Kidney (tissue), 13 donors: ENCODE measurements at regions not wholly inside any gene's neighbourhood (a gene's known extent, or its start where the extent isn't known, plus 50 kb on each side); places are given as distances from the start of the nearest gene placed in this dataset.

Experiments
- DNase-seq, 5 donors: peaks; one replicate each; pipeline ENCODE4 v3.0.0-alpha.2; 2013 to 2020
- FAIRE-seq: peaks from 2 replicates; lab custom pipeline; 2012; peaks lifted over from hg19 to GRCh38; lab: Jason Lieb, UNC
- H3K27ac ChIP-seq, 2 donors: one replicate each; pipeline ENCODE4 v1.7.0; 2013; ENCODE audit warnings: low read depth in 2 of 2, low read length in 2 of 2, inconsistent platforms in 1 of 2
- H3K27me3 ChIP-seq: one replicate; pipeline ENCODE4 v1.7.1; 2013; ENCODE audit warnings: low read length, inconsistent platforms; ENCODE audit not compliant: control insufficient read depth, insufficient read depth
- H3K36me3 ChIP-seq, 3 donors: one replicate each; pipeline versions ENCODE4 v1.7.0 to v1.7.1; 2013; ENCODE audit warnings: low read length in 3 of 3, control low read depth in 1 of 3, inconsistent platforms in 1 of 3; ENCODE audit not compliant: insufficient read depth in 3 of 3, control insufficient read depth in 2 of 3
- H3K4me1 ChIP-seq, 3 donors: one replicate each; pipeline versions ENCODE4 v1.7.0 to v1.7.1; 2013; ENCODE audit warnings: low read length in 3 of 3, inconsistent platforms in 1 of 3, low read depth in 1 of 3; ENCODE audit not compliant: control insufficient read depth in 2 of 3, insufficient read depth in 2 of 3
- H3K4me3 ChIP-seq, 3 donors: one replicate each; pipeline versions ENCODE4 v1.7.0 to v1.8.1; 2013; ENCODE audit warnings: low read length in 3 of 3, control low read depth in 1 of 3, inconsistent platforms in 1 of 3
- H3K9ac ChIP-seq, 3 donors: one replicate each; pipeline versions ENCODE4 v1.7.0 to v1.7.1; 2013; ENCODE audit warnings: low read length in 3 of 3, control low read depth in 1 of 3, inconsistent platforms in 1 of 3
- H3K9me3 ChIP-seq, 3 donors: one replicate each; pipeline versions ENCODE4 v1.7.0 to v1.7.1; 2013; ENCODE audit warnings: low read length in 3 of 3, control low read depth in 1 of 3, inconsistent platforms in 1 of 3; ENCODE audit not compliant: control insufficient read depth in 2 of 3, insufficient read depth in 1 of 3
- intact Hi-C: fragments of 100-400 bp; cut with DNase I; formaldehyde crosslinking; loops from one replicate; pipeline ENCODE4 v1.11.1; 2022
- TF ChIP-seq, protein P1 (sequence below): IDR thresholded peaks from 3 replicates; pipeline ENCODE4 v1.5.1; 2012; ENCODE audit warnings: mild to moderate bottlenecking, moderate library complexity, borderline replicate concordance; ENCODE audit not compliant: insufficient read depth; ENCODE audit errors: extremely low read depth
- donor health status: control.
- donor health status: control.
- donor health status: control.
- donor health status: control.
- donor health status: control.
- donor health status: DM: yes; HTN: yes; CAD: no.
- donor health status: Normal renal cell carcinoma (clear cell type).

DNA sequence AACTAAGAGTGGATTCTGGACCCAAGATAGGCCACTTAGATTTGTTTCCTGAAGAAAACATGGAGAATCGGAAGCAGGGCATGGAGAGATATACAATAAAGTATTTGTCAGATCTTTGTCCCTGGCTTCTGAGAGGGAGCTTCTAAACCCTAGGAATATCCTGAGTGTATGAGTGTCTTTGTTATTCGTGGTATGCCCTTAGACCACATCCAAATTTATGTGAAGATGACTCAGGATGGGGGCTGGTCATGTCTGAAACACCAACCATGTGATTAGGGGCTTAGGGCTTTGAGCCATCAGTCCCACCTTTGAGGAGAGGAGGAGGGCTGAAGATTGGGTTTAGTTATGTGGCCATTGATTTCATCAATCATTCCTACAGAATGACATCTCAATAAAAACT, 69.7 kb upstream of the PLPP4 start:
- intact Hi-C loops, result no loop called here
- Histone ChIP-seq H3K4me1 (no peaks in the 10 kb centered on the region), H3K9ac (no peak overlapping the region), H3K4me3 (no peak overlapping the region), H3K27me3 (no peaks in the 10 kb centered on the region), H3K9me3 (no peaks in the 10 kb centered on the region), H3K36me3 (no peaks in the 10 kb centered on the region), H3K27ac (no peak overlapping the region)
- TF ChIP-seq, protein P1, sequence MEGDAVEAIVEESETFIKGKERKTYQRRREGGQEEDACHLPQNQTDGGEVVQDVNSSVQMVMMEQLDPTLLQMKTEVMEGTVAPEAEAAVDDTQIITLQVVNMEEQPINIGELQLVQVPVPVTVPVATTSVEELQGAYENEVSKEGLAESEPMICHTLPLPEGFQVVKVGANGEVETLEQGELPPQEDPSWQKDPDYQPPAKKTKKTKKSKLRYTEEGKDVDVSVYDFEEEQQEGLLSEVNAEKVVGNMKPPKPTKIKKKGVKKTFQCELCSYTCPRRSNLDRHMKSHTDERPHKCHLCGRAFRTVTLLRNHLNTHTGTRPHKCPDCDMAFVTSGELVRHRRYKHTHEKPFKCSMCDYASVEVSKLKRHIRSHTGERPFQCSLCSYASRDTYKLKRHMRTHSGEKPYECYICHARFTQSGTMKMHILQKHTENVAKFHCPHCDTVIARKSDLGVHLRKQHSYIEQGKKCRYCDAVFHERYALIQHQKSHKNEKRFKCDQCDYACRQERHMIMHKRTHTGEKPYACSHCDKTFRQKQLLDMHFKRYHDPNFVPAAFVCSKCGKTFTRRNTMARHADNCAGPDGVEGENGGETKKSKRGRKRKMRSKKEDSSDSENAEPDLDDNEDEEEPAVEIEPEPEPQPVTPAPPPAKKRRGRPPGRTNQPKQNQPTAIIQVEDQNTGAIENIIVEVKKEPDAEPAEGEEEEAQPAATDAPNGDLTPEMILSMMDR, result no peak
- FAIRE-seq (no peak), DNase-seq (no peak)

DNA sequence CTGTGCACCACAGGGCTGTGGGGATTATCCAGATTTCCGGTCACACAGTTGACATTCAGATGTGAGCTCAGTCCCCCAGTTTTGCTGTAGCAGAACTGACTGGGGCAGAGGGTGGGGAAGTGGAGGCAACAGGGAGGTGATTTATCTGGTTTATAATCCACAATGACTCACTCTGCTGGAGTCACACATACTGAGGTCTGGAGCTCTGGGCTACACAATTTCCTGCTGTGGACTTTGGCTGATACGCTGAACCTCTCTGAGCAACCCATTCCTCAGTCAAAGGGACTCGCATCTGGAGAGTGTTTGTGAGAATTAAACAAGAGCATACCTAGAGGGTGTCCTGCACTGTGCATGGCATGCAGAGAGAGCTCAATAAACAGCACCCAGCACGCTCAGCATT, 64.8 kb upstream of the PLPP4 start:
- Histone ChIP-seq H3K9ac (no peak overlapping the region), H3K27me3 (no peaks in the 10 kb centered on the region), H3K4me1 (peaks cover 0 to 5% (median 0%) of the 10 kb centered on the region in 3 donors), H3K27ac (no peak overlapping the region), H3K36me3 (no peaks in the 10 kb centered on the region), H3K4me3 (no peak overlapping the region), H3K9me3 (no peaks in the 10 kb centered on the region)
- DNase-seq, result no peak
- FAIRE-seq, result no peak
- TF ChIP-seq, protein P1, result no peak
- intact Hi-C loops, result no loop called here

DNA sequence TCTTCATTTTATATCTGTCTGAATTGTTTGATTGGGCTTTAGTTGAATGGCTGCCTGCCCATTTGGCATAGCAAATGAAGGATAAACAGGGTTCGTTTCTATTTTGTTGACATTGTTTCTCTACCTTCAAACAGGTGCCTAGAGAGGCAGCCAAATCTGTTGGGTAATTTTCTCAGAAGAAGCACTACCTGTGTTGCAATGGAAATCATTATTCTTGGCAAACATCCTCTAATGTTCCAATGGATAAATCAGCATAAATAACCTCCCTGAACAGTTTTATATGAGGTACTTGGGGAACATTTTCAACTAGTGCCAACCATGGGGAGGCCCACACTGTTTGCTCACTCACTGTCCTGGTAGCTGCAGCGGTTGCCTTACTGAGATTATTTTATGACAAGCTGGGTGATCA, 64.4 kb upstream of the PLPP4 start:
- Histone ChIP-seq H3K9me3 (no peaks in the 10 kb centered on the region), H3K27ac (no peak overlapping the region), H3K9ac (no peak overlapping the region), H3K27me3 (no peaks in the 10 kb centered on the region), H3K4me3 (no peak overlapping the region), H3K36me3 (no peaks in the 10 kb centered on the region), H3K4me1 (peaks cover 0 to 5% (median 0%) of the 10 kb centered on the region in 3 donors)
- DNase-seq, result no peak
- FAIRE-seq, result no peak
- intact Hi-C loops, result no loop called here
- TF ChIP-seq, protein P1, result no peak

DNA sequence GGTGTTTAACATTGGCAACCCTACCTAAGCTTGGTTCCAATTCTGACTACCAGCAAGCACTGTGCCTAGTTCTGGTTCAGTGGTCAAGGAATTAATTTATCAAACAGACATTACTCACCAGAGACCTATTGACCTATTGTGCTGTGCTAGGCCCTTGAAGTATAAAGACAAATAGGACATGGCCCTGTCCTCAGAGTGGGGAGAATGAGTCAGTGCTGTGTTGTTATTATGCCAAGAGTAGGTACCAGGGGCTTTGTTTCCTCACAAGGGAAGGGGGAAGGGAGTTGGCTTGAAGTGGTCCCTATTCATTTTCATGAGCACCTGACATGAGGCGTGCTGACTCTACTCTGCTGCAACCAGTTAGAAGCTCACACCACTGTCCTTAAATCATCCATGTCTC, 62.6 kb upstream of the PLPP4 start:
- DNase-seq (no peak), FAIRE-seq (no peak)
- Histone ChIP-seq H3K4me3 (no peak overlapping the region), H3K9ac (no peak overlapping the region), H3K36me3 (no peaks in the 10 kb centered on the region), H3K27me3 (no peaks in the 10 kb centered on the region), H3K9me3 (no peaks in the 10 kb centered on the region), H3K27ac (no peak overlapping the region), H3K4me1 (peaks cover 0 to 5% (median 0%) of the 10 kb centered on the region in 3 donors)
- intact Hi-C loops, result no loop called here
- TF ChIP-seq, protein P1, result no peak
